HCT116 (cell line): ENCODE measurements at regions not wholly inside any gene's neighbourhood (a gene's known extent, or its start where the extent isn't known, plus 50 kb on each side); places are given as distances from the start of the nearest gene placed in this dataset.

Experiments
- ATAC-seq: fragments of 200-7000 bp; cut with Tn5 transposase; 2 replicates; pipeline ENCODE4 v1.9.1; 2020; ENCODE audit warnings: mild to moderate bottlenecking, moderate library complexity
- BruUV-seq: library from RNA; stranded (reverse); fragments of 400-500 nt; replicated peaks from 2 replicates; lab custom pipeline; 2021; lab: Mats Ljungman, UMichigan
- CTCF ChIA-PET: fragments of 300-600 bp; sonication (Branson Sonifier 250); formaldehyde crosslinking; loops from one replicate; lab custom pipeline; 2021; ENCODE audit warnings: antibody characterized with exemption; lab: Charles Lee
- POLR2A ChIA-PET: fragments of 300-600, 350-600 bp; sonication (Branson Sonifier 250); formaldehyde crosslinking; loops from one replicate; lab custom pipeline; 2021; ENCODE audit warnings: antibody characterized with exemption; lab: Charles Lee
- RAD21 ChIA-PET, 2 experiments: fragments of 300-600 bp; sonication (Branson Sonifier 250); formaldehyde crosslinking; loops; one replicate each; lab custom pipeline; 2023; ENCODE audit warnings: low total read pairs in 2 of 2; ENCODE audit not compliant: uncharacterized antibody in 2 of 2, unreplicated experiment in 2 of 2, low non-redundant PET in 1 of 2; lab: Charles Lee
- DNase-seq: peaks from one replicate; pipeline ENCODE4 v3.0.0-alpha.2; 2010; ENCODE audit warnings: low read depth, low spot score
- H2AFZ ChIP-seq: fragments of 200-600 bp; shearing (Covaris generic), sonication (generic); 2 replicates; pipeline ENCODE4 v1.6.1; 2017; ENCODE audit warnings: low read depth, mixed run types, mixed read lengths, antibody characterized with exemption, low read length; ENCODE audit not compliant: poor library complexity, severe bottlenecking
- H3K27ac ChIP-seq: 2 replicates; pipeline ENCODE4 v1.5.1; 2012; ENCODE audit warnings: low read depth, low read length
- H3K27me3 ChIP-seq: fragments of 200-600 bp; sonication (generic); 2 replicates; pipeline ENCODE4 v1.6.1; 2016; ENCODE audit warnings: mixed run types, low read length, mixed read lengths; ENCODE audit not compliant: insufficient read depth
- H3K36me3 ChIP-seq, 2 experiments: fragments of 200-500 bp in 1 of 2; fragments of 200-600 bp in 1 of 2; sonication (Bioruptor generic) in 1 of 2; sonication (generic) in 1 of 2; 2 replicates each; pipeline versions ENCODE4 v1.5.1 to v1.6.1; 2014 to 2016; ENCODE audit warnings: low read length in 2 of 2, inconsistent platforms in 1 of 2, mixed read lengths in 1 of 2, mixed run types in 1 of 2; ENCODE audit not compliant: insufficient read depth in 2 of 2, control insufficient read depth in 1 of 2
- H3K4me1 ChIP-seq, 2 experiments: fragments of 200-600 bp in 1 of 2; sonication (generic) in 1 of 2; 2 replicates each; pipeline versions ENCODE4 v1.5.1 to v1.6.1; 2012 to 2017; ENCODE audit warnings: low read length in 2 of 2, inconsistent platforms in 1 of 2, mild to moderate bottlenecking in 1 of 2, mixed read lengths in 1 of 2, mixed run types in 1 of 2, moderate library complexity in 1 of 2; ENCODE audit not compliant: insufficient read depth in 2 of 2, control insufficient read depth in 1 of 2
- H3K4me2 ChIP-seq: fragments of 200-600 bp; sonication (generic); 2 replicates; pipeline ENCODE4 v1.6.1; 2017; ENCODE audit warnings: mixed run types, low read length, mixed read lengths
- H3K4me3 ChIP-seq, 2 experiments: fragments of 200-600 bp in 1 of 2; sonication (generic) in 1 of 2; replicated peaks in 1 of 2; 2 replicates each; pipeline ENCODE4 v1.5.1; 2011 to 2016; ENCODE audit warnings: low read length in 2 of 2, control low read depth in 1 of 2, low read depth in 1 of 2, mild to moderate bottlenecking in 1 of 2, mixed read lengths in 1 of 2, mixed run types in 1 of 2
- H3K79me2 ChIP-seq: fragments of 200-600 bp; sonication (generic); 2 replicates; pipeline ENCODE4 v1.6.1; 2017; ENCODE audit warnings: mild to moderate bottlenecking, mixed run types, low read length, moderate library complexity, mixed read lengths; ENCODE audit not compliant: insufficient read depth
- H3K9ac ChIP-seq: fragments of 200-600 bp; sonication (generic); 2 replicates; pipeline ENCODE4 v1.6.1; 2016; ENCODE audit warnings: low read length, mixed read lengths
- H3K9me2 ChIP-seq: fragments of 200-600 bp; sonication (generic), shearing (Covaris generic); 2 replicates; pipeline ENCODE4 v1.6.1; 2017; ENCODE audit warnings: mixed run types, mild to moderate bottlenecking, moderate library complexity; ENCODE audit not compliant: insufficient read depth
- H3K9me3 ChIP-seq, 2 experiments: fragments of 200-500 bp in 1 of 2; fragments of 200-600 bp in 1 of 2; sonication (Bioruptor generic) in 1 of 2; sonication (generic) in 1 of 2; 2 replicates each; pipeline ENCODE4 v1.6.1; 2014 to 2017; ENCODE audit warnings: low read length in 2 of 2, mixed read lengths in 2 of 2, inconsistent platforms in 1 of 2, low read depth in 1 of 2, mild to moderate bottlenecking in 1 of 2, mixed run types in 1 of 2, moderate library complexity in 1 of 2; ENCODE audit not compliant: control insufficient read depth in 1 of 2, insufficient read depth in 1 of 2
- H4K20me1 ChIP-seq: fragments of 200-600 bp; sonication (generic), shearing (Covaris generic); 2 replicates; pipeline ENCODE4 v1.6.1; 2017; ENCODE audit warnings: mixed run types, mild to moderate bottlenecking, moderate library complexity; ENCODE audit not compliant: insufficient read depth
- EZH2 ChIP-seq: fragments of 200-600 bp; sonication (generic); IDR thresholded peaks from 2 replicates; pipeline ENCODE4 v1.6.1; 2017; ENCODE audit warnings: antibody characterized with exemption, mixed run types
- JUND ChIP-seq: IDR thresholded peaks from 2 replicates; pipeline ENCODE4 v1.6.1; 2012
- RAD21 ChIP-seq: IDR thresholded peaks from 2 replicates; pipeline ENCODE4 v1.6.1; 2012; ENCODE audit warnings: low read depth, mild to moderate bottlenecking
- SP1 ChIP-seq: IDR thresholded peaks from 2 replicates; pipeline ENCODE4 v1.6.1; 2012; ENCODE audit warnings: low read depth
- TCF7L2 ChIP-seq: IDR thresholded peaks from 2 replicates; pipeline ENCODE4 v1.7.0; 2011; ENCODE audit warnings: borderline replicate concordance, inconsistent platforms; ENCODE audit not compliant: insufficient read depth, insufficient read length; ENCODE audit errors: extremely low read depth
- ZNF274 ChIP-seq: fragments of 200-500 bp; sonication (Bioruptor generic); IDR thresholded peaks from 2 replicates; pipeline ENCODE4 v1.6.1; 2014; ENCODE audit warnings: mild to moderate bottlenecking, low read depth, low read length, inconsistent platforms
- intact Hi-C: fragments of 100-400 bp; cut with micrococcal nuclease; formaldehyde crosslinking; loops from 2 replicates; pipeline ENCODE4 v1.10.0; 2022

DNA sequence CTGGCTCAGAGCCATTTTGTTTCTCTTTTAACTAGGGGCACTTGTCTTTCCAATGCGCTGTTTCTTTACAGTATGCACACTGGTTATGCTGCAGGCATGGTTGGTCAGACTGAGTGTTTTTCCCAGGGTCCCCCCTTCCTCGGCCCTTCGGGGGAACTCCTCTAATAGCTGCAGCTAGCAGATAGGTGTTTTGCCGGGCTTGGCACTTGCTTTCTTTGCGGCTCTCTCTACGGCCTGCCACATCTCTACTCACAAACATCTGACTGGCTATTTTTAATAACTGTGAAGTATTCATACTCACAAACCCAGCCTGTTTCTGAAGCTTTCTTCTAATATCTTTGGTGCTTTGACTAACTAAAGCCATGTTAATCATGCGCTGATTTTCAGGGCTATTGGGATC is 89.4 kb downstream of the SLC25A15 start:
- no peak overlapping the region for H3K27ac ChIP-seq
- H3K4me2 ChIP-seq: no peak overlapping the region
- POLR2A ChIA-PET: no interaction called here

More for the DNA sequence above, 89.4 kb downstream of the SLC25A15 start:
- no peaks in the 10 kb centered on the region for H3K4me1 ChIP-seq
- H3K4me3 ChIP-seq: no peak overlapping the region
- TF ChIP-seq SP1: no peak
- no peak for TF ChIP-seq RAD21
- no peak for TF ChIP-seq ZNF274
- TF ChIP-seq TCF7L2: no peak
- no peak for TF ChIP-seq EZH2
- no peak for TF ChIP-seq JUND
- no peaks in the 10 kb centered on the region for H3K27me3 ChIP-seq
- ChIA-PET CTCF (no interaction called here), RAD21 (no interaction called here)
- peaks cover 16 to 17% of the 10 kb centered on the region in 2 experiments; a peak in 2 of 4 replicates for H3K9me3 ChIP-seq
- ATAC-seq (no peak), DNase-seq (no peak)
- no peaks in the 10 kb centered on the region for H3K79me2 ChIP-seq
- H4K20me1 ChIP-seq: no peaks in the 10 kb centered on the region; the same call in 1 of the 2 replicates
- H3K9me2 ChIP-seq: no peaks in the 10 kb centered on the region
- intact Hi-C loops: no loop called here
- H3K9ac ChIP-seq: no peak overlapping the region
- no TSS peak for BruUV-seq
- H2AFZ ChIP-seq: no peak overlapping the region
- H3K36me3 ChIP-seq: 0 out of 4 replicates have a peak, but pooled peaks cover 0 to 6% of the 10 kb centered on the region in 2 experiments
